ENCODE measurements at regions not wholly inside any gene's neighbourhood (a gene's known extent, or its start where the extent isn't known, plus 50 kb on each side); places are given as distances from the start of the nearest gene placed in this dataset.
"Not testable (repeated sequence)": the region's sequence is repeated elsewhere in the genome, so short reads cannot be mapped to it uniquely, and the experiment has no call there.

- no peak for DNase-seq (ENCODE audit: low spot score)
Observed at GRCh38 chr16:73400951-73401350, 353.0 kb upstream of the ZFHX3 start.

- no peak for DNase-seq (ENCODE audit: low spot score)
Observed at GRCh38 chr16:73399997-73400396, 352.1 kb upstream of the ZFHX3 start.

- DNase-seq (ENCODE audit: low spot score) = no peak
Observed at GRCh38 chr16:73399486-73399885, 351.6 kb upstream of the ZFHX3 start.

GRCh38 chr16:73398604-73399003 lies 350.7 kb upstream of the ZFHX3 start:
- DNase-seq (ENCODE audit: low spot score) = not testable (repeated sequence)

GRCh38 chr16:73396556-73396955 lies 348.6 kb upstream of the ZFHX3 start:
- no peak for DNase-seq (ENCODE audit: low spot score)

- DNase-seq (ENCODE audit: low spot score) = no peak
Observed at GRCh38 chr16:73390936-73391335, 343.0 kb upstream of the ZFHX3 start.

- no peak for DNase-seq (ENCODE audit: low spot score)
Observed at GRCh38 chr16:73390491-73390890, 342.6 kb upstream of the ZFHX3 start.

- DNase-seq (ENCODE audit: low spot score) = no peak
Observed at GRCh38 chr16:73389085-73389484, 341.2 kb upstream of the ZFHX3 start.

GRCh38 chr16:73387979-73388378 lies 340.1 kb upstream of the ZFHX3 start:
- no peak for DNase-seq (ENCODE audit: low spot score)

- no peak for DNase-seq (ENCODE audit: low spot score)
Observed at GRCh38 chr16:73385696-73386095, 337.8 kb upstream of the ZFHX3 start.

- DNase-seq (ENCODE audit: low spot score) = no peak
Observed at GRCh38 chr16:73384506-73385089, 336.7 kb upstream of the ZFHX3 start.

- no peak for DNase-seq (ENCODE audit: low spot score)
Observed at GRCh38 chr16:73383988-73384365, 336.0 kb upstream of the ZFHX3 start.

GRCh38 chr16:73383195-73383987 lies 335.5 kb upstream of the ZFHX3 start:
- DNase-seq (ENCODE audit: low spot score) = peak; percentile 51

GRCh38 chr16:73378471-73378870 lies 330.5 kb upstream of the ZFHX3 start:
- no peak for DNase-seq (ENCODE audit: low spot score)

- no peak for DNase-seq (ENCODE audit: low spot score)
Observed at GRCh38 chr16:73371584-73372319, 323.8 kb upstream of the ZFHX3 start.

GRCh38 chr16:73369851-73370250 lies 321.9 kb upstream of the ZFHX3 start:
- no peak for DNase-seq (ENCODE audit: low spot score)

GRCh38 chr16:73368715-73369114 lies 320.8 kb upstream of the ZFHX3 start:
- no peak for DNase-seq (ENCODE audit: low spot score)

GRCh38 chr16:73365016-73365551 lies 317.2 kb upstream of the ZFHX3 start:
- no peak for DNase-seq (ENCODE audit: low spot score)

GRCh38 chr16:73364413-73364812 lies 316.5 kb upstream of the ZFHX3 start:
- no peak for DNase-seq (ENCODE audit: low spot score)

- no peak for DNase-seq (ENCODE audit: low spot score)
Observed at GRCh38 chr16:73361061-73361460, 313.1 kb upstream of the ZFHX3 start.

- no peak for DNase-seq (ENCODE audit: low spot score)
Observed at GRCh38 chr16:73356401-73357079, 308.6 kb upstream of the ZFHX3 start.

GRCh38 chr16:73355981-73356380 lies 308.1 kb upstream of the ZFHX3 start:
- DNase-seq (ENCODE audit: low spot score) = no peak

Measured in ecto neural progenitor cell (in vitro differentiated cells).